Loucy (cell line): ENCODE measurements at regions not wholly inside any gene's neighbourhood (a gene's known extent, or its start where the extent isn't known, plus 50 kb on each side); places are given as distances from the start of the nearest gene placed in this dataset.

ENCODE experiments used
- CTCF ChIP-seq: fragments of 200-600 bp; sonication (generic); conservative IDR thresholded peaks from 2 replicates; pipeline ENCODE4 v1.5.1; 2014; ENCODE audit warnings: mild to moderate bottlenecking, antibody characterized with exemption, low read length
- EZH2phosphoT487 ChIP-seq: fragments of 200-600 bp; IDR thresholded peaks from 2 replicates; pipeline ENCODE4 v1.6.1; 2018; ENCODE audit warnings: antibody characterized with exemption, mild to moderate bottlenecking, moderate library complexity, borderline replicate concordance

- TF ChIP-seq CTCF: no peak
- no peak for TF ChIP-seq EZH2phosphoT487
These were observed 66.0 kb upstream of the BLCAP start for GRCh38 chr20:37593710-37594109.
